ENCODE measurements at regions not wholly inside any gene's neighbourhood (a gene's known extent, or its start where the extent isn't known, plus 50 kb on each side); places are given as distances from the start of the nearest gene placed in this dataset.
A peak's percentile ranks its signal among the peaks of the same experiment; 100 is the strongest.

GRCh38 chr2:226002438-226002837 lies 602.9 kb downstream of the NYAP2 start:
- in situ Hi-C loops (cut with HindIII; ENCODE audit: low sequenced_read_pairs), result no loop called here
- H3K4me3 ChIP-seq (ENCODE audit: low read depth, low read length), result no peak overlapping the region
- peak; percentile 75 for DNase-seq (ENCODE audit: low read depth, low spot score)
- TF ChIP-seq CTCF (IDR thresholded peaks at IDR 0.05; ENCODE audit: low read depth, low read length), result no peak

GRCh38 chr2:226001716-226002115 lies 602.2 kb downstream of the NYAP2 start:
- in situ Hi-C loops (cut with HindIII; ENCODE audit: low sequenced_read_pairs), result no loop called here
- DNase-seq (ENCODE audit: low read depth, low spot score), result peak; percentile 24
- H3K4me3 ChIP-seq (ENCODE audit: low read depth, low read length), result no peak overlapping the region
- TF ChIP-seq CTCF (IDR thresholded peaks at IDR 0.05; ENCODE audit: low read depth, low read length), result no peak

GRCh38 chr2:225999692-226000091 lies 600.2 kb downstream of the NYAP2 start:
- no peak overlapping the region for H3K4me3 ChIP-seq (ENCODE audit: low read depth, low read length)
- DNase-seq (ENCODE audit: low read depth, low spot score), result peak; percentile 29
- TF ChIP-seq CTCF (IDR thresholded peaks at IDR 0.05; ENCODE audit: low read depth, low read length), result no peak
- in situ Hi-C loops (cut with HindIII; ENCODE audit: low sequenced_read_pairs), result no loop called here

- in situ Hi-C loops (cut with HindIII; ENCODE audit: low sequenced_read_pairs), result no loop called here
- no peak for TF ChIP-seq CTCF (IDR thresholded peaks at IDR 0.05; ENCODE audit: low read depth, low read length)
- no peak overlapping the region for H3K4me3 ChIP-seq (ENCODE audit: low read depth, low read length)
- peak; percentile 13 for DNase-seq (ENCODE audit: low read depth, low spot score)
These were observed 599.1 kb downstream of the NYAP2 start for GRCh38 chr2:225998653-225999052.

- in situ Hi-C loops (cut with HindIII; ENCODE audit: low sequenced_read_pairs), result no loop called here
- no peak for TF ChIP-seq CTCF (IDR thresholded peaks at IDR 0.05; ENCODE audit: low read depth, low read length)
- DNase-seq (ENCODE audit: low read depth, low spot score), result no peak
- no peak overlapping the region for H3K4me3 ChIP-seq (ENCODE audit: low read depth, low read length)
These were observed 598.6 kb downstream of the NYAP2 start for GRCh38 chr2:225998116-225998515.

GRCh38 chr2:225996462-225996828 lies 596.9 kb downstream of the NYAP2 start:
- H3K4me3 ChIP-seq (ENCODE audit: low read depth, low read length), result no peak overlapping the region
- DNase-seq (ENCODE audit: low read depth, low spot score), result no peak
- TF ChIP-seq CTCF (IDR thresholded peaks at IDR 0.05; ENCODE audit: low read depth, low read length), result no peak
- in situ Hi-C loops (cut with HindIII; ENCODE audit: low sequenced_read_pairs), result no loop called here
